Mucosa of descending colon (tissue), 3 donors: ENCODE measurements at regions not wholly inside any gene's neighbourhood (a gene's known extent, or its start where the extent isn't known, plus 50 kb on each side); places are given as distances from the start of the nearest gene placed in this dataset.

Experiments used
- ATAC-seq: fragments of 200-7000 bp; cut with Tn5 transposase; one replicate; pipeline ENCODE4 v1.9.1; 2020; ENCODE audit warnings: mild to moderate bottlenecking, moderate library complexity
- DNase-seq, 3 donors: peaks; one replicate each; pipeline ENCODE4 v3.0.0-alpha.2; 2020
- H3K36me3 ChIP-seq: fragments of 200-600 bp; one replicate; pipeline ENCODE4 v1.8.0; 2021; ENCODE audit warnings: low read depth, mild to moderate bottlenecking
- H3K4me1 ChIP-seq: fragments of 200-600 bp; one replicate; pipeline ENCODE4 v1.8.0; 2021; ENCODE audit warnings: low read depth, mild to moderate bottlenecking
- H3K4me3 ChIP-seq: fragments of 200-600 bp; one replicate; pipeline ENCODE4 v1.8.0; 2021; ENCODE audit warnings: mild to moderate bottlenecking
- H3K9me3 ChIP-seq: fragments of 200-600 bp; one replicate; pipeline ENCODE4 v1.8.0; 2021; ENCODE audit warnings: mild to moderate bottlenecking
- intact Hi-C, 2 donors: fragments of 100-400 bp; cut with DNase I in 1 of 2; cut with micrococcal nuclease in 1 of 2; formaldehyde crosslinking; loops; one replicate each; pipeline versions ENCODE4 v1.11.0 to v1.11.1; 2022; cut with DNase I, micrococcal nuclease
- TF ChIP-seq, protein P1 (sequence below): fragments of 200-600 bp; IDR thresholded peaks from one replicate; pipeline ENCODE4 v1.8.0; 2022; ENCODE audit warnings: antibody characterized with exemption, mild to moderate bottlenecking
- donor health status: DM: no; HTN: no; CAD: no; lungs with moderate emphysema.
- donor health status: DM: no; HTN: no; CAD: no.
- donor health status: DM: no; HTN: yes; CAD: no.

DNA sequence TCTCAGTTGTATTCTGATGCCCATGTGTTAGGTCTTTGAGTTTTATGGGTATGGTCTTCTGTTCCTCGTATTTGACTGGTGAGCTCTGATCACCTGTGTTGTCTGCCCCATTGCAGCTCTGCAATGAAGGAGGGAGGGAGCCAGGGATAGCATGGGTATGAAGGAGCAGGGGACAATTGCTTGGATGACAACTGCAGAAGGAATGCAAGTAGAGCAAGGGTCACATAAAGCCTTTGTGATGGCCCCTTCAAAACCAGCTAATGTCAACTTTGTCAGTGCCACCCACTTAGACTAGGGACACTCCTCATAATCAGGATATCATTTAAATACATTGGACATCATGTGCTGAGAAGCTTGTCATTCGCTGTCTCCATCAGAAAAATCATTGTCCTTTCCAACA, 152.7 kb upstream of the MAF start:
- Histone ChIP-seq H3K36me3 (no peaks in the 10 kb centered on the region), H3K9me3 (no peaks in the 10 kb centered on the region), H3K4me1 (no peaks in the 10 kb centered on the region), H3K4me3 (no peak overlapping the region)
- TF ChIP-seq, protein P1, sequence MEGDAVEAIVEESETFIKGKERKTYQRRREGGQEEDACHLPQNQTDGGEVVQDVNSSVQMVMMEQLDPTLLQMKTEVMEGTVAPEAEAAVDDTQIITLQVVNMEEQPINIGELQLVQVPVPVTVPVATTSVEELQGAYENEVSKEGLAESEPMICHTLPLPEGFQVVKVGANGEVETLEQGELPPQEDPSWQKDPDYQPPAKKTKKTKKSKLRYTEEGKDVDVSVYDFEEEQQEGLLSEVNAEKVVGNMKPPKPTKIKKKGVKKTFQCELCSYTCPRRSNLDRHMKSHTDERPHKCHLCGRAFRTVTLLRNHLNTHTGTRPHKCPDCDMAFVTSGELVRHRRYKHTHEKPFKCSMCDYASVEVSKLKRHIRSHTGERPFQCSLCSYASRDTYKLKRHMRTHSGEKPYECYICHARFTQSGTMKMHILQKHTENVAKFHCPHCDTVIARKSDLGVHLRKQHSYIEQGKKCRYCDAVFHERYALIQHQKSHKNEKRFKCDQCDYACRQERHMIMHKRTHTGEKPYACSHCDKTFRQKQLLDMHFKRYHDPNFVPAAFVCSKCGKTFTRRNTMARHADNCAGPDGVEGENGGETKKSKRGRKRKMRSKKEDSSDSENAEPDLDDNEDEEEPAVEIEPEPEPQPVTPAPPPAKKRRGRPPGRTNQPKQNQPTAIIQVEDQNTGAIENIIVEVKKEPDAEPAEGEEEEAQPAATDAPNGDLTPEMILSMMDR: no peak
- DNase-seq (no peak), ATAC-seq (no peak)
- intact Hi-C loops: no loop called here

DNA sequence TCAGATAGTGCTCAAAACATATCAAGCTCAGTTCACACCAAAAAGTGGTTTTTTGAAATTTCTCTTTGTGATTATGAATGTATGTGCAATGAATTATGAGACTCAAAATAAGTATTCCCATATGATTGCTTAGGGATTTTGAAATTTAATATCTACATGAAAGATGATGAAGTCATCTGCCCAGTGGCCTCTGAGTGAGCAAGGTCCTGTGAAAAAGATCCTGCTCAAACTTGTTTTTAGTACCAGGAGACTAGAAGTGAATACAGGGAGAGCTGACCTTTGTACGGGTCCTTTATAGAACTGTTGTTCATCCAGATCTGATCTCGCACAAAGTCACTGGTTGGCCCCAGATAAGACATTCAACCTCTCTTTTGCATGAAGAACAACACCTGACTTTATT, 151.9 kb upstream of the MAF start:
- intact Hi-C loops: no loop called here
- no peaks in the 10 kb centered on the region for H3K4me1 ChIP-seq
- TF ChIP-seq, protein P1: no peak
- peak in 1 of 3 donors; percentile 26 for DNase-seq
- ATAC-seq: peak; percentile 65
- H3K4me3 ChIP-seq: no peak overlapping the region
- no peaks in the 10 kb centered on the region for H3K36me3 ChIP-seq
- no peaks in the 10 kb centered on the region for H3K9me3 ChIP-seq

DNA sequence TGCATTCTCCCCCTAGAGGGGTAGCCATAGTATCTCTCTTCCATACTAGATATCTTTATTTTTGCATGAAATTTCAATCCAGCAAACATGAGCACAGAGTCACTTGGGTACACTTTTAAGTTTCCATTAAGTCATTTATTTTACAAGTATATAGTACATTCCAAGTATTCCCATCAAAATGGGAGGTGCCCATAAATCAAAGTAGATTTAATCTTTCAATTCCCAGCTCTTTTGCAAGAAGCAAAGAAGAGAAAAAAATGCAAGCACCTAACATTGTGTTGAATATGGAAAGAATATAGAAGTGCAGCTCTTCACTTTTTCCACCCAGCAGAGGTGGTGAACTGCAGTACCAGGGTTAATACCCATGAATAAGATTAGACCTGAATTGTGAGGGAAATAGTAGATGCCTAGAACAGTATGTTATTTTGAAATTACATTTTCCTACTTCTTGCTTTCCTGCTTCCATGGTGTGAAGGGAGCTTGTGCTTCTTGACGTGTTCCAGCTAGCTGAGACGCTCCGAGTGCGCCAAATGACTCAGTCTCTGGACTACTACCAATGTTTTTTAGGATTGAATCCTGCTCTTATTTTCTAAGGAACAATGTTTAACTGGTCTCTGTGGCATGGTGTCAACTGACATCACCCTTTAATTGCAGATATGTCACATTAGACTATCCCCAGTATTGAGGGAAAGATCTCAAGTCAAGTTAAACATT, 151.1 kb upstream of the MAF start:
- ATAC-seq: peak; percentile 24
- intact Hi-C loops: no loop called here

DNA sequence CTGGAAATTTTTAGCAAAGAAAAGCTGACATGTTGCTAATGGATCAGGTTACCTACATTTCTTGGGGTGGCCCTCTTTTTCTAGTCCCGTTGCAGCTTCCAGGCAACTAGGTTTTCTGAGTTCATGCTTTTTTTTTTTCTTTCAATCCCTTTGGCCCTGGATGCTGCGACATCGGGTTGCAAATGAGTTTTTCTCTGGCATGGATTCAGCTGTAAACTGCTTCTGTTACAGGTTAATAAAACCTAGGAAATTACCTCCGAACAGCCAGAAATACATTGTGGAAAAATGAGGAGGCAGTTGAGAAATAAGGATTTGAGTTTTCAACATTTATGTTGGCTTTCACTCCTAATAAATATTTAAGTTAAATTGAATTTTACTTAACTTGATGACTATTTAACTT, 149.8 kb upstream of the MAF start:
- Histone ChIP-seq H3K4me3 (no peak overlapping the region), H3K4me1 (no peaks in the 10 kb centered on the region), H3K9me3 (no peaks in the 10 kb centered on the region), H3K36me3 (no peaks in the 10 kb centered on the region)
- no peak for DNase-seq
- no peak for ATAC-seq
- TF ChIP-seq, protein P1: no peak
- intact Hi-C loops: no loop called here

More for the DNA sequence above, 151.1 kb upstream of the MAF start:
- no peak overlapping the region for H3K4me3 ChIP-seq
- no peaks in the 10 kb centered on the region for H3K4me1 ChIP-seq
- H3K9me3 ChIP-seq: no peaks in the 10 kb centered on the region
- TF ChIP-seq, protein P1: no peak
- peak in 1 of 3 donors; percentile 38 for DNase-seq
- H3K36me3 ChIP-seq: no peaks in the 10 kb centered on the region

DNA sequence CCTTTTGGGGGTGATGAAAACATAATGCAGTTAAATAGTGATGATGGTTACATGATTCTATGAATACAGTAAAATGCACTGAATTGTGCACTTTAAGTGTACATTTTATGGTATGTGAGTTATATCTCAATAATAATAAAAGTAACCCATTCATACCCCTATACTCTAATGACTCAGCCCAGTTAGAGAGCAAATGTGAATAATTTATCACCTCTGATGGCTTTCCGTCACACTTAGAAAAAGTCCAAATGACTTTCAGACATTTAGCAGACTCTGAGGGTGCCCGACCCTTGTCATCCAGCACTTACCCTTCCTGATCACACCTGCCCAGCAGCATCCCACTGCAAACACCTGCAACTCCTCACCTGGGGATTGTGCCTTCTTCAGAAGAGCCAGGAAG, 148.1 kb upstream of the MAF start:
- no peaks in the 10 kb centered on the region for H3K9me3 ChIP-seq
- TF ChIP-seq, protein P1: no peak
- no peak overlapping the region for H3K4me3 ChIP-seq
- intact Hi-C loops: no loop called here
- no peaks in the 10 kb centered on the region for H3K36me3 ChIP-seq
- H3K4me1 ChIP-seq: no peaks in the 10 kb centered on the region
- ATAC-seq (no peak), DNase-seq (no peak)

DNA sequence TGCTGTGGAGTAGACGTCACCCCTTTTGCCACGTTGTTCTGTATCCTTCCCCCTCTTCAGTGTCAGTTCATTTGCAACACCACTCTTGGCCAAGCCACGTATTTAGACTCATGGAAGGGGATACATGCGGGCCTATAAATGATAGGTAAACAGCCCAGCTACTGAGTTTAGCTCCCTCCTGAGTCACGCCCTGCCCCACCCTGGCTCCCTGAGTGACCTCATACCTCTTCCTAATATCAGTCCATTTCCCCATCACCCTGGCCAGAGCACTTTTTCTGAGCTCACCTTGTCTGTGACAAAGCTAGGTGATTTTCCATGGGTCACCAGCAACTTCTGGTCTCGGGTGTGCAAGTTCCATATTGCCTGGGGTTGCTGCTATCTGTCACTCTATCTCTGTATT, 147.2 kb upstream of the MAF start:
- TF ChIP-seq, protein P1: no peak

More for the DNA sequence above, 147.2 kb upstream of the MAF start:
- intact Hi-C loops: no loop called here
- Histone ChIP-seq H3K9me3 (no peaks in the 10 kb centered on the region), H3K36me3 (no peaks in the 10 kb centered on the region), H3K4me3 (no peak overlapping the region), H3K4me1 (no peaks in the 10 kb centered on the region)
- DNase-seq: no peak
- ATAC-seq: no peak
